HepG2 (cell line): ENCODE measurements at regions not wholly inside any gene's neighbourhood (a gene's known extent, or its start where the extent isn't known, plus 50 kb on each side); places are given as distances from the start of the nearest gene placed in this dataset.

Experiments used
- ATAC-seq: fragments of 200-7000 bp; cut with Tn5 transposase; 3 replicates; pipeline ENCODE4 v1.9.1; 2020; ENCODE audit warnings: mild to moderate bottlenecking, moderate library complexity
- BruUV-seq: library from RNA; stranded (reverse); fragments of 400-500 nt; replicated peaks from 2 replicates; lab custom pipeline; 2021; lab: Mats Ljungman, UMichigan
- CTCF ChIA-PET: fragments of 300-600 bp; formaldehyde crosslinking; extraction: SDS; loops from one replicate; lab custom pipeline; 2021; ENCODE audit warnings: low total read pairs, inconsistent platforms, low intra/inter-chr PET ratio; lab: Yijun Ruan, JAX
- POLR2A ChIA-PET: fragments of 350-600 bp; sonication (Branson Sonifier 250); formaldehyde crosslinking; loops from one replicate; lab custom pipeline; 2020; ENCODE audit warnings: antibody characterized with exemption, inconsistent platforms; lab: Yijun Ruan, JAX
- DNase-seq: peaks from one replicate; pipeline ENCODE4 v3.0.0-alpha.2; 2015; ENCODE audit warnings: low spot score
- FAIRE-seq: peaks from 3 replicates; lab custom pipeline; 2011; peaks lifted over from hg19 to GRCh38; lab: Jason Lieb, UNC
- H2AFZ ChIP-seq: one replicate; pipeline ENCODE4 v1.6.1; 2011; ENCODE audit warnings: low read length, inconsistent platforms
- H3K27ac ChIP-seq: fragments of 300-600 bp; 3 replicates; pipeline ENCODE4 v1.8.0; 2011; ENCODE audit warnings: mixed run types, mild to moderate bottlenecking, mixed read lengths, low read length, inconsistent platforms; ENCODE audit not compliant: insufficient read depth; ENCODE audit errors: extremely low read length
- H3K27me3 ChIP-seq, 2 experiments: fragments of 200-600 bp in 1 of 2; 2 replicates in 1 of 2; 3 replicates in 1 of 2; pipeline versions ENCODE4 v1.6.0 to v1.8.0; 2011; ENCODE audit warnings: low read length in 2 of 2, mild to moderate bottlenecking in 2 of 2, moderate library complexity in 2 of 2, inconsistent platforms in 1 of 2; ENCODE audit not compliant: insufficient read depth in 2 of 2, control insufficient read depth in 1 of 2
- H3K36me3 ChIP-seq, 2 experiments: fragments of 200-600 bp in 1 of 2; replicated peaks in 1 of 2; 2 replicates in 1 of 2; 3 replicates in 1 of 2; pipeline versions ENCODE4 v1.5.1 to v1.8.0; 2011; ENCODE audit warnings: low read length in 2 of 2, inconsistent platforms in 1 of 2; ENCODE audit not compliant: insufficient read depth in 2 of 2, control insufficient read depth in 1 of 2
- H3K4me1 ChIP-seq: 2 replicates; pipeline ENCODE4 v1.5.1; 2012; ENCODE audit warnings: low read length, inconsistent platforms; ENCODE audit not compliant: insufficient read depth
- H3K4me2 ChIP-seq: 2 replicates; pipeline ENCODE4 v1.6.0; 2011; ENCODE audit warnings: low read depth, low read length, inconsistent platforms
- H3K4me3 ChIP-seq, 3 experiments: fragments of 200-600 bp in 1 of 3; sonication (generic), shearing (Covaris generic) in 1 of 3; replicated peaks in 1 of 3; 2 replicates each; pipeline ENCODE4 v1.5.1; 2011 to 2016; ENCODE audit warnings: low read length in 3 of 3, inconsistent platforms in 2 of 3, low read depth in 2 of 3, mild to moderate bottlenecking in 2 of 3, control low read depth in 1 of 3, mixed read lengths in 1 of 3; ENCODE audit not compliant: insufficient read depth in 1 of 3
- H3K79me2 ChIP-seq: one replicate; pipeline ENCODE4 v1.6.1; 2011; ENCODE audit warnings: low read length, inconsistent platforms; ENCODE audit not compliant: insufficient read depth
- H3K9ac ChIP-seq: 2 replicates; pipeline ENCODE4 v1.6.0; 2011; ENCODE audit warnings: mild to moderate bottlenecking, low read depth, low read length, inconsistent platforms; ENCODE audit not compliant: insufficient read depth
- H3K9me3 ChIP-seq: 2 replicates; pipeline ENCODE4 v1.5.1; 2012; ENCODE audit warnings: mild to moderate bottlenecking, low read length
- H4K20me1 ChIP-seq: 2 replicates; pipeline ENCODE4 v1.6.0; 2011; ENCODE audit warnings: inconsistent platforms, mild to moderate bottlenecking, low read length, moderate library complexity; ENCODE audit not compliant: insufficient read depth
- CHCHD3 ChIP-seq: sonication (generic); formaldehyde crosslinking; IDR thresholded peaks from 2 replicates; pipeline ENCODE4 v1.8.0; 2022; ENCODE audit warnings: mild to moderate bottlenecking, missing genetic modification reagents, moderate library complexity
- EED ChIP-seq: sonication (generic); formaldehyde crosslinking; IDR thresholded peaks from 2 replicates; pipeline ENCODE4 v1.5.0; 2020; ENCODE audit warnings: mild to moderate bottlenecking, missing genetic modification reagents
- GABPB1 ChIP-seq: IDR thresholded peaks from 2 replicates; pipeline ENCODE4 v1.6.1; 2016; ENCODE audit warnings: mild to moderate bottlenecking, missing genetic modification reagents, moderate library complexity, missing compliant biosample characterization
- GPBP1L1 ChIP-seq: sonication (generic); formaldehyde crosslinking; IDR thresholded peaks from 2 replicates; pipeline ENCODE4 v1.5.0; 2020; ENCODE audit warnings: mild to moderate bottlenecking, missing genetic modification reagents
- IRX3 ChIP-seq: sonication (generic); formaldehyde crosslinking; IDR thresholded peaks from 2 replicates; pipeline ENCODE4 v1.8.1; 2023; ENCODE audit warnings: mild to moderate bottlenecking, low read depth, missing genetic modification reagents, borderline replicate concordance
- SMARCC2 ChIP-seq: fragments of 450-650 bp; IDR thresholded peaks from 2 replicates; pipeline ENCODE4 v1.6.1; 2017; ENCODE audit warnings: antibody characterized with exemption, mild to moderate bottlenecking
- SNAI1 ChIP-seq: sonication (generic); formaldehyde crosslinking; IDR thresholded peaks from 2 replicates; pipeline ENCODE4 v1.5.0; 2020; ENCODE audit warnings: mild to moderate bottlenecking, missing genetic modification reagents, borderline replicate concordance
- TIGD3 ChIP-seq: sonication (generic); formaldehyde crosslinking; IDR thresholded peaks from 2 replicates; pipeline ENCODE4 v1.5.1; 2020; ENCODE audit warnings: mild to moderate bottlenecking, missing genetic modification reagents, borderline replicate concordance
- U2AF1 ChIP-seq: fragments of 200-400 bp; formaldehyde crosslinking; optimal IDR thresholded peaks from 2 replicates; pipeline ENCODE3; 2017; ENCODE audit warnings: mild to moderate bottlenecking, low read depth, low read length
- ZBTB8A ChIP-seq: sonication (generic); formaldehyde crosslinking; IDR thresholded peaks from 2 replicates; pipeline ENCODE4 v1.4.0; 2020; ENCODE audit warnings: mild to moderate bottlenecking, low read depth, missing genetic modification reagents, borderline replicate concordance
- ZMYM4 ChIP-seq: sonication (generic); formaldehyde crosslinking; IDR thresholded peaks from 2 replicates; pipeline ENCODE4 v1.8.1; 2023; ENCODE audit warnings: mild to moderate bottlenecking, missing genetic modification reagents
- ZNF30 ChIP-seq: sonication (generic); formaldehyde crosslinking; IDR thresholded peaks from 2 replicates; pipeline ENCODE4 v1.5.0; 2020; ENCODE audit warnings: mild to moderate bottlenecking, missing genetic modification reagents
- ZNF343 ChIP-seq: sonication (generic); formaldehyde crosslinking; IDR thresholded peaks from 2 replicates; pipeline ENCODE4 v1.4.0; 2020; ENCODE audit warnings: mild to moderate bottlenecking, missing genetic modification reagents
- ZNF460 ChIP-seq: sonication (generic); formaldehyde crosslinking; IDR thresholded peaks from 2 replicates; pipeline ENCODE4 v1.5.1; 2020; ENCODE audit warnings: missing genetic modification reagents, mild to moderate bottlenecking, borderline replicate concordance
- ZNF562 ChIP-seq: sonication (generic); formaldehyde crosslinking; IDR thresholded peaks from 2 replicates; pipeline ENCODE4 v1.8.0; 2022; ENCODE audit warnings: missing genetic modification reagents, borderline replicate concordance
- WGBS: methylation state at CpG from one replicate; pipeline ENCODE4 v1.1.6; 2017; ENCODE audit warnings: low lambda C conversion rate; 5-methylcytosine and 5-hydroxymethylcytosine counted together
- in situ Hi-C: cut with HindIII; loops from 2 replicates; pipeline ENCODE4 v1.10.0; 2017; ENCODE audit warnings: low pct_unique_long_range_greater_than_20kb; ENCODE audit not compliant: extremely low pct_ligation_motif_present
- intact Hi-C: fragments of 100-400 bp; cut with micrococcal nuclease; formaldehyde crosslinking; loops from one replicate; pipeline ENCODE4 v1.10.0; 2022; ENCODE audit not compliant: unreplicated experiment

GRCh38 chr1:186255266-186255665 is 119.8 kb downstream of the TPR start:
- FAIRE-seq (no peak), DNase-seq (no peak), ATAC-seq (no peak)
- POLR2A ChIA-PET = no interaction called here
- Histone ChIP-seq H3K36me3 (no peaks in the 10 kb centered on the region), H3K9me3 (no peaks in the 10 kb centered on the region), H3K79me2 (no peaks in the 10 kb centered on the region), H3K4me3 (no peak overlapping the region), H3K27ac (no peak overlapping the region), H3K4me1 (no peaks in the 10 kb centered on the region), H3K27me3 (no peaks in the 10 kb centered on the region), H4K20me1 (no peaks in the 10 kb centered on the region), H3K9ac (no peak overlapping the region), H3K4me2 (no peak overlapping the region), H2AFZ (no peak overlapping the region)
- CTCF ChIA-PET = no interaction called here
- in situ Hi-C loops = no loop called here
- no TSS peak for BruUV-seq
- TF ChIP-seq ZNF343 (CRISPR knock-in tag) (no peak), ZMYM4 (CRISPR knock-in tag) (no peak), U2AF1 (no peak), ZNF30 (CRISPR knock-in tag) (no peak), SNAI1 (CRISPR knock-in tag) (no peak), CHCHD3 (no peak), ZBTB8A (CRISPR knock-in tag) (no peak), ZNF562 (CRISPR knock-in tag) (no peak), GPBP1L1 (CRISPR knock-in tag) (no peak), EED (no peak), IRX3 (no peak), GABPB1 (CRISPR knock-in tag) (no peak), SMARCC2 (no peak), ZNF460 (CRISPR knock-in tag) (no peak), TIGD3 (no peak)
- intact Hi-C loops = no loop called here
- WGBS = 2% methylated on average over 4 of the region's 4 CpGs
